HL-60 (cell line): ENCODE measurements at regions not wholly inside any gene's neighbourhood (a gene's known extent, or its start where the extent isn't known, plus 50 kb on each side); places are given as distances from the start of the nearest gene placed in this dataset.

ENCODE experiments used
- DNase-seq, 2 experiments: peaks; one replicate each; pipeline ENCODE4 v3.0.0-alpha.2; 2010 to 2020; ENCODE audit warnings: low read depth in 1 of 2, low spot score in 1 of 2
- H3K27ac ChIP-seq: fragments of 250-450 bp; sonication (Bioruptor Pico); replicated peaks from 2 replicates; pipeline ENCODE4 v1.5.1; 2020; ENCODE audit warnings: mild to moderate bottlenecking, moderate library complexity
- H3K27me3 ChIP-seq: fragments of 250-450 bp; sonication (Bioruptor Pico); 2 replicates; pipeline ENCODE4 v1.5.1; 2021; ENCODE audit warnings: mild to moderate bottlenecking, moderate library complexity; ENCODE audit not compliant: insufficient read depth, poor library complexity, severe bottlenecking
- H3K4me3 ChIP-seq: replicated peaks from 2 replicates; pipeline ENCODE4 v1.5.1; 2011; ENCODE audit warnings: mild to moderate bottlenecking, control low read depth, low read length; ENCODE audit not compliant: insufficient read depth
- CTCF ChIP-seq: IDR thresholded peaks from one replicate; pipeline ENCODE4 v1.5.1; 2011; ENCODE audit warnings: low read length, control low read depth, inconsistent platforms; ENCODE audit not compliant: insufficient read depth
- GABPA ChIP-seq: IDR thresholded peaks from 2 replicates; pipeline ENCODE4 v1.6.1; 2012; ENCODE audit warnings: low read depth
- POLR2AphosphoS5 ChIP-seq: IDR thresholded peaks from 2 replicates; pipeline ENCODE4 v1.6.1; 2012; ENCODE audit warnings: low read depth
- REST ChIP-seq: IDR thresholded peaks from 2 replicates; pipeline ENCODE4 v1.6.1; 2012; ENCODE audit warnings: low read depth; ENCODE audit not compliant: insufficient replicate concordance
- SPI1 ChIP-seq: IDR thresholded peaks from 2 replicates; pipeline ENCODE4 v1.6.1; 2012; ENCODE audit warnings: low read depth, mild to moderate bottlenecking, borderline replicate concordance

GRCh38 chr5:68521776-68522175 lies 306.2 kb downstream of the PIK3R1 start:
- no peaks in the 10 kb centered on the region for H3K27me3 ChIP-seq
- no peak overlapping the region for H3K4me3 ChIP-seq
- no peak for TF ChIP-seq CTCF
- no peak for DNase-seq
- H3K27ac ChIP-seq: no peak overlapping the region

GRCh38 chr5:68522863-68523262 lies 307.3 kb downstream of the PIK3R1 start:
- no peak overlapping the region for H3K4me3 ChIP-seq
- H3K27ac ChIP-seq: no peak overlapping the region
- H3K27me3 ChIP-seq: no peaks in the 10 kb centered on the region
- TF ChIP-seq POLR2AphosphoS5 (no peak), GABPA (no peak), SPI1 (no peak), CTCF (no peak), REST (no peak)
- no peak for DNase-seq

GRCh38 chr5:68528821-68529273 lies 313.3 kb downstream of the PIK3R1 start:
- no peak overlapping the region for H3K4me3 ChIP-seq
- TF ChIP-seq GABPA (no peak), REST (no peak), POLR2AphosphoS5 (no peak), SPI1 (no peak), CTCF (no peak)
- no peaks in the 10 kb centered on the region for H3K27me3 ChIP-seq
- DNase-seq: no peak
- no peak overlapping the region for H3K27ac ChIP-seq

- H3K27ac ChIP-seq: no peak overlapping the region
- H3K27me3 ChIP-seq: no peaks in the 10 kb centered on the region
- no peak overlapping the region for H3K4me3 ChIP-seq
- no peak for DNase-seq
- TF ChIP-seq REST (no peak), GABPA (no peak), CTCF (no peak), POLR2AphosphoS5 (no peak)
These were observed 314.0 kb downstream of the PIK3R1 start for GRCh38 chr5:68529581-68529980.
